H9 (cell line): ENCODE measurements at regions not wholly inside any gene's neighbourhood (a gene's known extent, or its start where the extent isn't known, plus 50 kb on each side); places are given as distances from the start of the nearest gene placed in this dataset.

Experiments used
- DNase-seq: peaks from one replicate; pipeline ENCODE4 v3.0.0-alpha.2; 2017
- H2AFZ ChIP-seq: one replicate; pipeline ENCODE4 v1.6.1; 2013; ENCODE audit warnings: mild to moderate bottlenecking, low read length, control low read depth, moderate library complexity
- H2AK5ac ChIP-seq: 2 replicates; pipeline ENCODE4 v1.6.1; 2013; ENCODE audit warnings: low read length, control low read depth, mixed read lengths; ENCODE audit not compliant: insufficient read length
- H2BK120ac ChIP-seq: one replicate; pipeline ENCODE4 v1.6.1; 2013; ENCODE audit warnings: low read depth, mild to moderate bottlenecking, low read length, control low read depth, inconsistent platforms; ENCODE audit not compliant: poor library complexity, severe bottlenecking
- H2BK12ac ChIP-seq: 2 replicates; pipeline ENCODE4 v1.6.1; 2013; ENCODE audit warnings: low read length, control low read depth, mixed read lengths, low read depth; ENCODE audit not compliant: insufficient read length
- H2BK15ac ChIP-seq: 2 replicates; pipeline ENCODE4 v1.6.1; 2013; ENCODE audit warnings: low read depth, low read length, control low read depth
- H2BK20ac ChIP-seq: one replicate; pipeline ENCODE4 v1.6.1; 2013; ENCODE audit warnings: low read depth, mild to moderate bottlenecking, low read length, control low read depth, inconsistent platforms; ENCODE audit not compliant: poor library complexity, severe bottlenecking
- H2BK5ac ChIP-seq: 2 replicates; pipeline ENCODE4 v1.6.1; 2013; ENCODE audit warnings: low read length, control low read depth, mixed read lengths; ENCODE audit not compliant: insufficient read length
- H3K14ac ChIP-seq: 2 replicates; pipeline ENCODE4 v1.6.1; 2013; ENCODE audit warnings: low read length, control low read depth; ENCODE audit not compliant: insufficient read depth
- H3K18ac ChIP-seq: 2 replicates; pipeline ENCODE4 v1.6.1; 2013; ENCODE audit warnings: low read depth, mild to moderate bottlenecking, mixed read lengths, low read length, control low read depth; ENCODE audit not compliant: insufficient read length
- H3K23ac ChIP-seq: 2 replicates; pipeline ENCODE4 v1.6.1; 2013; ENCODE audit warnings: low read length, control low read depth, mixed read lengths, low read depth; ENCODE audit not compliant: insufficient read length
- H3K23me2 ChIP-seq: 2 replicates; pipeline ENCODE4 v1.6.1; 2013; ENCODE audit warnings: low read depth, mild to moderate bottlenecking, mixed read lengths, low read length, control low read depth; ENCODE audit not compliant: insufficient read length, poor library complexity, severe bottlenecking
- H3K27ac ChIP-seq: 2 replicates; pipeline ENCODE4 v1.5.1; 2013; ENCODE audit warnings: low read length, control low read depth, mixed read lengths, low read depth; ENCODE audit not compliant: insufficient read length
- H3K27me3 ChIP-seq: 2 replicates; pipeline ENCODE4 v1.6.1; 2013; ENCODE audit warnings: low read length, control low read depth, inconsistent platforms; ENCODE audit not compliant: insufficient read depth
- H3K4ac ChIP-seq: 2 replicates; pipeline ENCODE4 v1.6.1; 2013; ENCODE audit warnings: low read depth, mild to moderate bottlenecking, control low read depth, inconsistent platforms, low read length, moderate library complexity
- H3K4me1 ChIP-seq: 2 replicates; pipeline ENCODE4 v1.6.1; 2013; ENCODE audit warnings: low read length, control low read depth, inconsistent platforms; ENCODE audit not compliant: insufficient read depth
- H3K4me2 ChIP-seq: 2 replicates; pipeline ENCODE4 v1.6.1; 2013; ENCODE audit warnings: low read length, control low read depth, mixed read lengths; ENCODE audit not compliant: insufficient read length, insufficient read depth
- H3K56ac ChIP-seq: 2 replicates; pipeline ENCODE4 v1.6.1; 2013; ENCODE audit warnings: low read depth, mild to moderate bottlenecking, mixed read lengths, low read length, control low read depth; ENCODE audit not compliant: insufficient read length
- H3K79me1 ChIP-seq: 2 replicates; pipeline ENCODE4 v1.6.1; 2013; ENCODE audit warnings: low read depth, mild to moderate bottlenecking, moderate library complexity, low read length, control low read depth, inconsistent platforms; ENCODE audit not compliant: insufficient read depth, poor library complexity, severe bottlenecking
- H3K79me2 ChIP-seq: 2 replicates; pipeline ENCODE4 v1.6.1; 2013; ENCODE audit warnings: low read length, control low read depth, inconsistent platforms; ENCODE audit not compliant: insufficient read depth
- H3K9ac ChIP-seq: 2 replicates; pipeline ENCODE4 v1.6.1; 2013; ENCODE audit warnings: low read length, control low read depth, mixed read lengths; ENCODE audit not compliant: insufficient read length; ENCODE audit errors: extremely low read depth
- H3K9me3 ChIP-seq: one replicate; pipeline ENCODE4 v1.6.1; 2013; ENCODE audit warnings: low read depth, low read length, inconsistent platforms; ENCODE audit not compliant: control insufficient read depth
- H3T11ph ChIP-seq: one replicate; pipeline ENCODE4 v1.6.1; 2013; ENCODE audit warnings: mild to moderate bottlenecking, low read length, control low read depth, inconsistent platforms
- H4K20me1 ChIP-seq: one replicate; pipeline ENCODE4 v1.6.1; 2013; ENCODE audit not compliant: control insufficient read depth, insufficient read length, insufficient read depth
- H4K5ac ChIP-seq: 2 replicates; pipeline ENCODE4 v1.6.1; 2013; ENCODE audit warnings: low read depth, mild to moderate bottlenecking, mixed read lengths, low read length, control low read depth; ENCODE audit not compliant: insufficient read length
- H4K8ac ChIP-seq: replicated peaks from 2 replicates; pipeline ENCODE4 v1.6.1; 2013; ENCODE audit warnings: low read length, control low read depth, mixed read lengths, low read depth; ENCODE audit not compliant: insufficient read length
- H4K91ac ChIP-seq: 2 replicates; pipeline ENCODE4 v1.6.1; 2013; ENCODE audit warnings: low read depth, mild to moderate bottlenecking, moderate library complexity, mixed read lengths, low read length, control low read depth; ENCODE audit not compliant: insufficient read length
- H3K27ac Mint-ChIP-seq, 3 experiments: 2 replicates in 2 of 3; 3 replicates in 1 of 3; pipeline ENCODE4 v1.8.0; 2020 to 2021; ENCODE audit warnings: mixed read lengths in 3 of 3, mild to moderate bottlenecking in 1 of 3, moderate library complexity in 1 of 3
- H3K27me3 Mint-ChIP-seq: 2 replicates; pipeline ENCODE4 v1.8.0; 2021; ENCODE audit warnings: low read depth, mild to moderate bottlenecking, moderate library complexity, mixed read lengths
- H3K36me3 Mint-ChIP-seq, 3 experiments: 2 replicates in 2 of 3; 3 replicates in 1 of 3; pipeline ENCODE4 v1.8.0; 2020 to 2021; ENCODE audit warnings: low read depth in 3 of 3, mixed read lengths in 3 of 3; ENCODE audit not compliant: insufficient read depth in 1 of 3
- H3K4me1 Mint-ChIP-seq, 2 experiments: 2 replicates each; pipeline ENCODE4 v1.8.0; 2020; ENCODE audit warnings: mixed read lengths in 2 of 2
- H3K4me3 Mint-ChIP-seq, 2 experiments: 2 replicates in 1 of 2; 3 replicates in 1 of 2; pipeline ENCODE4 v1.8.0; 2020 to 2021; ENCODE audit warnings: mild to moderate bottlenecking in 2 of 2, mixed read lengths in 2 of 2, moderate library complexity in 1 of 2
- H3K9me3 Mint-ChIP-seq, 2 experiments: 2 replicates in 1 of 2; 3 replicates in 1 of 2; pipeline ENCODE4 v1.8.0; 2020; ENCODE audit warnings: mild to moderate bottlenecking in 2 of 2, mixed read lengths in 2 of 2, moderate library complexity in 1 of 2
- CTCF ChIP-seq: fragments of 200-600 bp; sonication (generic); conservative IDR thresholded peaks from 3 replicates; pipeline ENCODE4 v1.8.0; 2021; ENCODE audit warnings: antibody characterized with exemption, mild to moderate bottlenecking
- WGBS: extraction: QIAGEN DNeasy Blood & Tissue Kit; methylation state at CpG from one replicate; pipeline ENCODE4 v1.1.7; 2013; ENCODE audit warnings: missing lambda C conversion rate, low lambda C conversion rate, mixed read lengths; ENCODE audit not compliant: insufficient read length; ENCODE audit errors: extremely low coverage; 5-methylcytosine and 5-hydroxymethylcytosine counted together

GRCh38 chr5:152255411-152255810 lies 149.7 kb downstream of the NMUR2 start:
- no CpG with 5 or more reads among the region's 3 CpGs for WGBS
- no peaks in the 10 kb centered on the region; the same call in 1 of the 2 replicates for H3K27me3 ChIP-seq
- no peak overlapping the region for H3K4ac ChIP-seq
- H2BK120ac ChIP-seq, result no peak overlapping the region
- no peak overlapping the region for H2AFZ ChIP-seq
- no peak overlapping the region for H3K14ac ChIP-seq
- no peaks in the 10 kb centered on the region for H3K36me3 Mint-ChIP-seq
- no peaks in the 10 kb centered on the region for H3K79me2 ChIP-seq
- no peak overlapping the region for H3T11ph ChIP-seq
- no peaks in the 10 kb centered on the region for H4K20me1 ChIP-seq
- H4K8ac ChIP-seq, result no peak overlapping the region
- H4K91ac ChIP-seq, result no peak overlapping the region
- DNase-seq, result no peak
- H2AK5ac ChIP-seq, result no peak overlapping the region
- no peaks in the 10 kb centered on the region for H3K79me1 ChIP-seq
- TF ChIP-seq CTCF, result no peak
- peaks cover 48% of the 10 kb centered on the region for H3K27me3 Mint-ChIP-seq
- no peaks in the 10 kb centered on the region for H3K4me1 ChIP-seq
- H3K9ac ChIP-seq, result no peak overlapping the region
- H3K18ac ChIP-seq, result no peak overlapping the region
- H3K56ac ChIP-seq, result no peak overlapping the region
- no peak overlapping the region for H4K5ac ChIP-seq
- H3K4me2 ChIP-seq, result no peak overlapping the region
- no peak overlapping the region for H3K4me3 Mint-ChIP-seq
- H3K9me3 Mint-ChIP-seq, result no peaks in the 10 kb centered on the region
- no peaks in the 10 kb centered on the region for H3K23me2 ChIP-seq
- H2BK12ac ChIP-seq, result no peak overlapping the region
- no peak overlapping the region for H2BK15ac ChIP-seq
- H2BK20ac ChIP-seq, result no peak overlapping the region
- no peak overlapping the region for H3K23ac ChIP-seq
- H3K9me3 ChIP-seq, result no peaks in the 10 kb centered on the region
- H3K4me1 Mint-ChIP-seq, result no peaks in the 10 kb centered on the region
- no peak overlapping the region for H2BK5ac ChIP-seq
- no peak overlapping the region for H3K27ac ChIP-seq
- H3K27ac Mint-ChIP-seq, result no peak overlapping the region
